ENCODE measurements at regions not wholly inside any gene's neighbourhood (a gene's known extent, or its start where the extent isn't known, plus 50 kb on each side); places are given as distances from the start of the nearest gene placed in this dataset.
"Not testable (repeated sequence)": the region's sequence is repeated elsewhere in the genome, so short reads cannot be mapped to it uniquely, and the experiment has no call there.

DNA sequence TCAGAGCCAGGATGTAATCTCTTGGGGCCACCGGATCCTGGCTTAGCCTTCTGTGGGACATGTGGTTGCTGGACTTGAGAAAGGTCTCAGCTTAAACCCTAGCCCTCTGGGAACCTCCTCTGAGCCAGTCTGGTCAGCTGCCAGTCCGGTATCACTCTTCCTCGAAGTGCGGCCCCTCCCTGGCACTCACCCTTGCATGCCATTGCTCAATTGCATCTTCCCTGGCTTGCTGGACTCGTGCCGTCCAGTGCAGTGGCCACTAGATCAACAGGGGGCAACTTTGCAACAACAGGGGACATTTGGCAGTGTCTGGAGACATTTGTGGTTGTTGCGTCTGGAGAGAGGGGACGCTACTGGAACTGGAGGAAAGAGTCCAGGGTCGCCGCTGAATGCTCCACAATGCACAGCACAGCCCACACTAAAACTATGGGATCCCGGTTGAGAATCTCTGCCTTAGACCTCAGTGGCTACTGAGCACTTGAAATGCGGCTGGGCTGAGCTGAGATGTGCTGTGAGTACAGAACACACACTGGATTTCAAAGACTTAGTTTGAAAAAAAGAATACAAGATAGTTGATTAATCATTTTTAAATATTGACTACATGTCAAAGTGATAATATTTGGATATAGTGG lies 152.1 kb downstream of the TFAP2C start:
- H3K9me3 ChIP-seq: no peaks in the 10 kb centered on the region
- no peak overlapping the region for H3K27ac ChIP-seq
- intact Hi-C loops (cut with DNase I): no loop called here
- H3K27me3 ChIP-seq: no peaks in the 10 kb centered on the region
- H3K36me3 ChIP-seq: no peaks in the 10 kb centered on the region
- DNase-seq (ENCODE audit: low spot score in 2 of 2): no peak
- H3K4me1 ChIP-seq: no peaks in the 10 kb centered on the region
- TF ChIP-seq, protein P1, sequence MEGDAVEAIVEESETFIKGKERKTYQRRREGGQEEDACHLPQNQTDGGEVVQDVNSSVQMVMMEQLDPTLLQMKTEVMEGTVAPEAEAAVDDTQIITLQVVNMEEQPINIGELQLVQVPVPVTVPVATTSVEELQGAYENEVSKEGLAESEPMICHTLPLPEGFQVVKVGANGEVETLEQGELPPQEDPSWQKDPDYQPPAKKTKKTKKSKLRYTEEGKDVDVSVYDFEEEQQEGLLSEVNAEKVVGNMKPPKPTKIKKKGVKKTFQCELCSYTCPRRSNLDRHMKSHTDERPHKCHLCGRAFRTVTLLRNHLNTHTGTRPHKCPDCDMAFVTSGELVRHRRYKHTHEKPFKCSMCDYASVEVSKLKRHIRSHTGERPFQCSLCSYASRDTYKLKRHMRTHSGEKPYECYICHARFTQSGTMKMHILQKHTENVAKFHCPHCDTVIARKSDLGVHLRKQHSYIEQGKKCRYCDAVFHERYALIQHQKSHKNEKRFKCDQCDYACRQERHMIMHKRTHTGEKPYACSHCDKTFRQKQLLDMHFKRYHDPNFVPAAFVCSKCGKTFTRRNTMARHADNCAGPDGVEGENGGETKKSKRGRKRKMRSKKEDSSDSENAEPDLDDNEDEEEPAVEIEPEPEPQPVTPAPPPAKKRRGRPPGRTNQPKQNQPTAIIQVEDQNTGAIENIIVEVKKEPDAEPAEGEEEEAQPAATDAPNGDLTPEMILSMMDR (IDR thresholded peaks at IDR 0.05): no peak
- no peak overlapping the region for H3K4me3 ChIP-seq

DNA sequence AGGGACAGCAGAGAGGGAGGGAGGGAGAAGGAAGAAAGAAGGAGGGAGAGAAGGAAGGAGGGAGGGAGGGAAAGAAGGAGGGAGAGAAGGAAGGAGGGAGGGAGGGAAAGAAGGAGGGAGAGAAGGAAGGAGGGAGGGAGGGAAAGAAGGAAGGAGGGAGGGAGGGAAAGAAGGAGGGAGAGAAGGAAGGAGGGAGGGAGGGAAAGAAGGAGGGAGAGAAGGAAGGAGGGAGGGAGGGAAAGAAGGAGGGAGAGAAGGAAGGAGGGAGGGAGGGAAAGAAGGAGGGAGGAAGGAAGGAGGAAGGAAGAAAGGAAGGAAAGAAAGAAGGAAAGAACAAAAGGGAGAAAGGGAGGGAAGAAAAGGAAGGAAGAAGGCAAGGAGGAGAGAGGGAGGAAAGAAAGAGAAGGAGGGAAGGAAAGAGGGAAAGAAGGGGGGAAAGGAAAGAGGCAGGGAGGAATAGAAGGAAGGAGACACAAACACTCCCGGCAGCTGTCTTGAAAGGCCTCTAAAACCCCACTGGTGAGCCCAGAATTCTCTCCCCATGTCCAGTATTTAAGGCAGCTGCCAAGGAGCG lies 153.0 kb downstream of the TFAP2C start:
- H3K4me3 ChIP-seq; H3K9me3 ChIP-seq; H3K27me3 ChIP-seq; H3K4me1 ChIP-seq; DNase-seq (ENCODE audit: low spot score in 2 of 2); H3K27ac ChIP-seq; intact Hi-C loops (cut with DNase I); H3K36me3 ChIP-seq: not testable (repeated sequence)

DNA sequence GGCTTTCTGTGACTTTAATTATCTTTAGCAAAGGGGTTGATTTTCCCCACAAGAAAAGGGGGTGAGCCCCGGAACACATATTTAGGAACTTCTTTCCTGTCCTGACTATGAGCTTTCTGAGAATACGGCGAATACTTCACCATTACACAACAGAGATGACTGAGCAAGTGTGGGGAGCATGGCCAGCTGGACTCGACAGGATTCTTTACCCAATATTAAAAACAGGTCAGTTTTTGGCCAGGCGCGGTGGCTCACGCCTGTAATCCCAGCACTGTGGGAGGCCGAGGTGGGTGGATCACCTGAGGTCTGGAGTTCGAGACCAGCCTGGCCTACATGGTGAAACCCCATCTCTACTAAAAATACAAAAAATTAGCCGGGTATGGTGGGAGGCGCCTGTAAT lies 153.7 kb downstream of the TFAP2C start:
- DNase-seq (ENCODE audit: low spot score in 2 of 2); H3K9me3 ChIP-seq; H3K4me3 ChIP-seq; H3K27me3 ChIP-seq; H3K36me3 ChIP-seq; H3K4me1 ChIP-seq; H3K27ac ChIP-seq; intact Hi-C loops (cut with DNase I): not testable (repeated sequence)

DNA sequence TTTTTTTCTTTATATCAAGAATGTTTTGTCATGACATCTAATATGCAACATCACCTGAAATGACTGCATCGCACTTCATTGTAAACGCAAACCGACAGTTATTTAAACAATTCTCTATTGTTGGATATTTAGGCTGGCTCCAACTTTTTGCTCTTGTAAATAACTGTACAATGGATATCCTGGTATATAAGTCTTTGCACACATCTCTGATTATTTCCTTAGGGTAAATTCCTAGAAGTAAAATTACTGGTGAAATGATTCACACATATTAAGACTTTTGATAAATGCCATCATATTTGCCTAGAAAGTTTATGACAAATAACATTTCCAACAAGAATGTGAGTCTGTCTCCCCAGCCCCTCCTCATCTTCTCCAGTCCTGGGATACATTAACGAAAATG lies 154.7 kb downstream of the TFAP2C start:
- Histone ChIP-seq H3K36me3 (no peaks in the 10 kb centered on the region), H3K27ac (no peak overlapping the region), H3K27me3 (no peaks in the 10 kb centered on the region), H3K4me3 (no peak overlapping the region), H3K9me3 (no peaks in the 10 kb centered on the region), H3K4me1 (no peaks in the 10 kb centered on the region)
- intact Hi-C loops (cut with DNase I): no loop called here
- TF ChIP-seq, protein P1 (IDR thresholded peaks at IDR 0.05): no peak
- DNase-seq (ENCODE audit: low spot score in 2 of 2): no peak

DNA sequence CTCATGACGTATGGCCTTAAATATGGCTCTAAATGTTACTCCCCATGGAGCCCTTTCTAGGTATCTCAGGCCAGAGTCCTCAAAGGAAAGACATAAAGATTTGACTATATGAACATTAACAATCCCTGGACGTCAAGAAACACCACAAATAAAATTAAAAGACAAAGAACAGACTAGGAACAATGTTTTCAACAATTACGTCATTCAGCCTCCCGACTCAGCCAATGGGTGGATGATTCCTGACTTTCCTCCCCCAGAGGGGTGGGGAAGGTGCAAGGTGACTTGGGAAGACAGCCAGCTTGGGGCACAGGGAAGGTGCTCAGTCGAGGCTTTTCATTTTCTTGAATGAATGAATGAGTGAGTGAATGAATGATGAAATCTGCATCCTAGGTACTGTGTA lies 157.4 kb downstream of the TFAP2C start:
- no peak for DNase-seq (ENCODE audit: low spot score in 2 of 2)
- H3K4me1 ChIP-seq: no peaks in the 10 kb centered on the region
- H3K9me3 ChIP-seq: no peaks in the 10 kb centered on the region
- H3K27me3 ChIP-seq: no peaks in the 10 kb centered on the region
- H3K36me3 ChIP-seq: no peaks in the 10 kb centered on the region
- intact Hi-C loops (cut with DNase I): no loop called here
- H3K27ac ChIP-seq: no peak overlapping the region
- TF ChIP-seq, protein P1 (IDR thresholded peaks at IDR 0.05): no peak
- no peak overlapping the region for H3K4me3 ChIP-seq

DNA sequence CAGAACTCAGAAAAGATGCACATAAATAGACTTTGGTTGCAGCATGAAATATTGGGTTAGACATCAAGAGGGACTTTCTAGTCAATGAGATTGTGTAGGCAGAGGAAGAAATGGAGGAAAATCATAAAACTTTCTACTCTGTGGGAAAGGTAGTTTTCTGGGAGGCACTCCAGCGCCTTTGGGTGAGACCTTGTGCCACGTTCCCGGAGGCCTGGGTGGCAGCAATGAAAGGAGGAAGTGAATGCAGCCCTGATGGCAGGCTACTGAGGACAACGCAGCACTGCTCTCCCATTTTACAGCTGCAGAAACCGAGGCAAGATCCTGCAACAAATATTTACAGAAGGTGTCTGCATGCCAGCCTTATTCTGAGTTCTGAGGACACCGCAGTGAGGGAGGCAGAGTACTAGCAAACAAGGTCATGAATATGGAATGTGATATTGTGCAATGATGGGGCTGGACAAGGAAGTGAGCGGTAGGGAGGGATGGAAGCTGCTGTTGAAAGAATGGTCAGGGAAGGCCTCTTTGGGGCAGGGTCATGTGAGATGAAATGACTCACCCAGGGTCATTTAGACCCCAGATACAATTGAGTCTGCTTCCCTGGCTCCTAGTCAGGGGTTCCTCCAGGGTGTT lies 159.1 kb downstream of the TFAP2C start:
- intact Hi-C loops (cut with DNase I): no loop called here
- Histone ChIP-seq H3K36me3 (no peaks in the 10 kb centered on the region), H3K27ac (no peak overlapping the region), H3K4me1 (no peaks in the 10 kb centered on the region), H3K9me3 (no peaks in the 10 kb centered on the region), H3K27me3 (no peaks in the 10 kb centered on the region), H3K4me3 (no peak overlapping the region)
- DNase-seq (ENCODE audit: low spot score in 2 of 2): no peak
- TF ChIP-seq, protein P1 (IDR thresholded peaks at IDR 0.05): no peak

All from ascending aorta (tissue), 2 donors.